HEK293T (cell line): ENCODE measurements at regions not wholly inside any gene's neighbourhood (a gene's known extent, or its start where the extent isn't known, plus 50 kb on each side); places are given as distances from the start of the nearest gene placed in this dataset.

ENCODE experiments used
- CTCF ChIA-PET: fragments of 350-600 bp; formaldehyde crosslinking; extraction: SDS; loops from one replicate; lab custom pipeline; 2021; ENCODE audit warnings: antibody characterized with exemption, inconsistent platforms; lab: Yijun Ruan, JAX
- POLR2A ChIA-PET: fragments of 350-600 bp; formaldehyde crosslinking; extraction: SDS; loops from one replicate; lab custom pipeline; 2020; ENCODE audit warnings: antibody characterized with exemption, inconsistent platforms; lab: Yijun Ruan, JAX
- DNase-seq: peaks from one replicate; pipeline ENCODE4 v3.0.0; 2012; ENCODE audit warnings: mixed read lengths; ENCODE audit errors: extremely low spot score
- ARNT ChIP-seq: fragments of 450-650 bp; IDR thresholded peaks from 2 replicates; pipeline ENCODE4 v1.6.1; 2017; ENCODE audit warnings: mild to moderate bottlenecking
- BHLHE40 ChIP-seq: fragments of 450-650 bp; IDR thresholded peaks from 2 replicates; pipeline ENCODE4 v1.6.1; 2016; ENCODE audit warnings: mild to moderate bottlenecking, moderate library complexity, borderline replicate concordance
- CTBP1 ChIP-seq: fragments of 450-650 bp; IDR thresholded peaks from 2 replicates; pipeline ENCODE4 v1.6.1; 2016; ENCODE audit warnings: borderline replicate concordance
- ELF4 ChIP-seq: fragments of 450-650 bp; IDR thresholded peaks from 2 replicates; pipeline ENCODE4 v1.6.1; 2017; ENCODE audit warnings: antibody characterized with exemption
- FOXA1 ChIP-seq: fragments of 450-650 bp; IDR thresholded peaks from 2 replicates; pipeline ENCODE4 v1.6.1; 2016; ENCODE audit warnings: mild to moderate bottlenecking
- FOXK2 ChIP-seq: fragments of 450-650 bp; IDR thresholded peaks from 2 replicates; pipeline ENCODE4 v1.6.1; 2016; ENCODE audit warnings: mild to moderate bottlenecking
- FOXM1 ChIP-seq: fragments of 450-650 bp; IDR thresholded peaks from 2 replicates; pipeline ENCODE4 v1.6.1; 2017; ENCODE audit warnings: mild to moderate bottlenecking, borderline replicate concordance
- HDGF ChIP-seq: fragments of 450-650 bp; IDR thresholded peaks from 2 replicates; pipeline ENCODE4 v1.6.1; 2017; ENCODE audit warnings: antibody characterized with exemption, borderline replicate concordance
- L3MBTL2 ChIP-seq: fragments of 450-650 bp; conservative IDR thresholded peaks from 2 replicates; pipeline ENCODE4 v1.6.1; 2016; ENCODE audit warnings: mild to moderate bottlenecking
- LEF1 ChIP-seq: fragments of 450-650 bp; IDR thresholded peaks from 2 replicates; pipeline ENCODE4 v1.6.1; 2017; ENCODE audit warnings: mild to moderate bottlenecking, borderline replicate concordance
- NFRKB ChIP-seq: fragments of 450-650 bp; IDR thresholded peaks from 2 replicates; pipeline ENCODE4 v1.6.1; 2016; ENCODE audit warnings: mild to moderate bottlenecking, moderate library complexity
- PKNOX1 ChIP-seq: fragments of 450-650 bp; IDR thresholded peaks from 2 replicates; pipeline ENCODE4 v1.6.1; 2016
- SP1 ChIP-seq: fragments of 450-650 bp; IDR thresholded peaks from 2 replicates; pipeline ENCODE4 v1.6.1; 2017
- SUZ12 ChIP-seq: fragments of 450-650 bp; IDR thresholded peaks from 2 replicates; pipeline ENCODE4 v1.6.1; 2016; ENCODE audit warnings: mild to moderate bottlenecking
- TARDBP ChIP-seq: fragments of 450-650 bp; IDR thresholded peaks from 2 replicates; pipeline ENCODE4 v1.6.1; 2016
- ZNF384 ChIP-seq: fragments of 450-650 bp; IDR thresholded peaks from 2 replicates; pipeline ENCODE4 v1.6.1; 2016

- ChIA-PET POLR2A (no interaction called here), CTCF (interaction anchor here (0.6 kb wide), 1 partner anchor 120 kb away, joined by 3 read pairs; no protein-coding TSS in a partner anchor)
- no peak for DNase-seq
- TF ChIP-seq ZNF384: no peak
- TF ChIP-seq ELF4: no peak
- no peak for TF ChIP-seq L3MBTL2
- no peak for TF ChIP-seq TARDBP
Measured at GRCh38 chr2:37838541-37839167, 86.4 kb upstream of the RMDN2 start.

- CTCF ChIA-PET: interaction anchor here (0.6 to 0.7 kb wide), 2 partner anchors 426 to 550 kb away, joined by 3 to 4 read pairs; no protein-coding TSS in a partner anchor
- POLR2A ChIA-PET: no interaction called here
- DNase-seq: no peak
- TF ChIP-seq FOXK2 (no peak), ZNF384 (no peak), HDGF (no peak), TARDBP (no peak), ARNT (no peak), LEF1 (no peak), L3MBTL2 (no peak), FOXA1 (no peak), SP1 (no peak), CTBP1 (no peak), NFRKB (no peak), BHLHE40 (no peak), FOXM1 (no peak), SUZ12 (no peak), PKNOX1 (no peak), ELF4 (no peak)
Measured at GRCh38 chr2:37839991-37840390, 85.1 kb upstream of the RMDN2 start.

- ChIA-PET CTCF (interaction anchor here (1.0 kb wide), 1 partner anchor 34 kb away, joined by 4 read pairs; no protein-coding TSS in a partner anchor), POLR2A (interaction anchor here (0.6 kb wide), 1 partner anchor 191 kb away, joined by 4 read pairs; no protein-coding TSS in a partner anchor)
- TF ChIP-seq BHLHE40 (no peak), LEF1 (no peak), SUZ12 (no peak), ARNT (no peak), FOXM1 (no peak), FOXK2 (no peak)
- DNase-seq: no peak
Measured at GRCh38 chr2:37842732-37843440, 82.2 kb upstream of the RMDN2 start.

GRCh38 chr2:37843556-37843955 is 81.5 kb upstream of the RMDN2 start:
- CTCF ChIA-PET: interaction anchor here (1.0 kb wide), 1 partner anchor 34 kb away, joined by 4 read pairs; no protein-coding TSS in a partner anchor
- POLR2A ChIA-PET: interaction anchor here (0.6 kb wide), 1 partner anchor 191 kb away, joined by 4 read pairs; no protein-coding TSS in a partner anchor
- TF ChIP-seq ARNT (no peak), TARDBP (no peak), FOXA1 (no peak), NFRKB (no peak), CTBP1 (no peak)
- DNase-seq: no peak

GRCh38 chr2:37846207-37846606 is 78.9 kb upstream of the RMDN2 start:
- CTCF ChIA-PET: no interaction called here

GRCh38 chr2:37847792-37848191 is 77.3 kb upstream of the RMDN2 start:
- no peak for DNase-seq
- ChIA-PET POLR2A (no interaction called here), CTCF (no interaction called here)
- TF ChIP-seq BHLHE40 (no peak), TARDBP (no peak), LEF1 (no peak), FOXK2 (no peak), ARNT (no peak), CTBP1 (no peak), ELF4 (no peak), SUZ12 (no peak), PKNOX1 (no peak), SP1 (no peak), NFRKB (no peak), HDGF (no peak), L3MBTL2 (no peak), FOXM1 (no peak), ZNF384 (no peak)

More at GRCh38 chr2:37846207-37846606, 78.9 kb upstream of the RMDN2 start:
- POLR2A ChIA-PET: no interaction called here
- no peak for DNase-seq
- TF ChIP-seq SP1 (no peak), BHLHE40 (no peak), FOXK2 (no peak), LEF1 (no peak), FOXA1 (no peak), HDGF (no peak), ARNT (no peak), ELF4 (no peak), FOXM1 (no peak), PKNOX1 (no peak), L3MBTL2 (no peak), TARDBP (no peak), CTBP1 (no peak)
